G401 (cell line): ENCODE measurements at regions not wholly inside any gene's neighbourhood (a gene's known extent, or its start where the extent isn't known, plus 50 kb on each side); places are given as distances from the start of the nearest gene placed in this dataset.
A peak's percentile ranks its signal among the peaks of the same experiment; 100 is the strongest.
"Not testable (repeated sequence)": the region's sequence is repeated elsewhere in the genome, so short reads cannot be mapped to it uniquely, and the experiment has no call there.

Experiments used
- DNase-seq: peaks from one replicate; pipeline ENCODE4 v3.0.0-alpha.2; 2015; ENCODE audit warnings: low spot score
- in situ Hi-C: cut with HindIII; loops from 2 replicates; pipeline ENCODE4 v1.10.0; 2016; ENCODE audit warnings: low sequenced_read_pairs, mixed read lengths

GRCh38 chr3:69688400-69688799 lies 50.9 kb upstream of the MITF start:
- in situ Hi-C loops: loop anchor here (25.0 kb wide), 1 partner anchor 224 kb away; no protein-coding TSS in a partner anchor
- DNase-seq: no peak

DNA sequence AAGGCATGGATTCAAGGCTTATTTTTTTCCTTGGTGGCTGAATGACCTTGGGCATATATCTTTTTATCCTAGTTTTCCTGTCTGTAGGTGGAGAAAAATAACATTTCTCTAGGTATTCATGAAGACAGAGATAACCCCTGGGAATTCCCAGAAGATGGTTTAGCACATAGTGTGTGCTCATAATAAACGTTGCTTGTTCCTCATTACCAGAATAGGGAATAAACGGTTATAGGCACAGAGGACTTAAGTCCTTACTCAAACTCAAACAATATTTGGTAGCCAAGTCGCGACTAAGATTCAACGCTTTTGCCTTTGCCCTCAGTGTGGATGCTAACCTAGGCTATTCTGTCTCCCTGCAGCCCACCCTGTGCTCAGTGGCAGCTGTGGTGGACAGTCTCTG lies 51.6 kb upstream of the MITF start:
- no peak for DNase-seq
- in situ Hi-C loops: loop anchor here (25.0 kb wide), 1 partner anchor 225 kb away; no protein-coding TSS in a partner anchor

DNA sequence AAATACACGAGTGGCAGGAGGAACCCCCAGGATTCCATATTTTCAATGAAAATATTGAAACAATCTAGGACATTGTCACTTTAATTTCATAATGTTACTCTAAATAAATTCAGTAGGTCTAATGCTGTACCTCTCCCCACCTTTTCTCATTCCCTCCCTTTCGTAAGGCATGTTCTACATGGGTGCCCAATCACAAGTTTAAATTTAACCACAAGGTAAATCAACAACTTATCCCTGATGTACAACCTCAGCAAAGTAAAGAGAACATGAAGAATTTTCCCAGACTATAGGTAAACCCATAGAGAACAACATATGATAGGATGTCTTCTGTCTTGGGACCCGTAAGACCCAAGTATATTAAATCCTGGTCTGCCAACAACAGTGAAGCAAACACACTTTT lies 53.2 kb upstream of the MITF start:
- in situ Hi-C loops: loop anchor here (25.0 kb wide), 1 partner anchor 226 kb away; no protein-coding TSS in a partner anchor
- no peak for DNase-seq

DNA sequence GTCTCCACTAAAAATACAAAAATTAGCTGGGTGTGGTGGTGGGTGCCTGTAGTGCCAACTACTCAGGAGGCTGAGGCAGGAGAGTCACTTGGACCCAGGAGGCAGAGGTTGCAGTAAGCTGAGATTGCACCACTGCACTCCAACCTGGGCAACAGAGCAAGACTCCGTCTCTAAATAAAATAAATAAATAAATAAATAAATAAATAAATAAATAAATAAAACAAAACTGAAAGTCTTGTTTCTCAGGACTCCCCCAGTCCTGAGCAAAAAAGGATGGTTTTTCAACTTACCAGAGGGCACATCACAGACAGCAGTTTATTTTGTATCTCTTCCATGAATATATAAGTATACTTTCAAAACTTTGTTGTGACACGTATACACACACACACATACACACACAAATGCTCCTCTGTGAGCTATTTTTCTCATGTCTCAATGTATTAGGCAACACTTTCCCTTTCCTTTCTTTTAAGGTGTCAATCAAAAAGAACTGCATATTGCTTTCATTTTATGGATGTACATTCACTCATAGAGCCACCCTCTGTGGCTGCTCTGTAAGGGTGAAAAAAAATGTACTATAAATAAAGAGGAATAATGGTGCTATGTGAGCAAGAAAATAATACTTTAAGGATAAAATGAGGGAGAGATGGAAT lies 54.8 kb upstream of the MITF start:
- in situ Hi-C loops: loop anchor here (25.0 kb wide), 1 partner anchor 228 kb away; no protein-coding TSS in a partner anchor

DNA sequence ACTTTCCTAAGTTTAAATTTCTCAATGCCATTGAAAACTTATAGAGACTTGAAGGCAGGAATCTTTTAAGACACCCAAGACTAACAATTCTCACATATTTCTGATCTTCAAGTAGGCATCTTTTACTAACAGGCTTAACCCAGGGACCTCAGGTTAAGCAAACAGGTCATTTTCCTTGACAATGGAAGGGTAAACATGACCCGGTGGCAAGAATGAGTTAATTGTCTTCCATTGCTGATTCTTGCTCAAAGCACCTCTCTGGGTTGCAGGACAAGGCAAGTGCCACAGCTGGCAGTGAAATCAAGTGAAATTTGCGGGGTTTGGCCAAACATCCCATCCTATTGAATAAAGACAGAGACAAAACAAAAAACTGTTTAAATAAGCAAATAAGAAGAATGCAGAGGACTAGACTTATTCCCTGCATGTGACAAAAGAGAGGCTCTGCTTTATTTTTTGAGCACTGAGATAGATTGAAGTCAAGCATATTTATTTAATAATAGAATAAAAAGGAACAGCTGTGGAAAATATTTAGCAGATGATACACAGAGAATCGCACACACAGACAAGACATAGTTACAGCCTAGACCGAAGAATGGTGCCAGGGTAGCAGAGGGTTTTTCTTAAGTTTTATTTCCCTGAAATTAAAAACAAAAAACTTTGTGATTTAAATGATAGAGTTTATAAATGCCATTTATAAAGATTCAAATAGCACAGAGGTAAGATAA lies 56.0 kb upstream of the MITF start:
- DNase-seq: no peak
- in situ Hi-C loops: loop anchor here (25.0 kb wide), 1 partner anchor 229 kb away; no protein-coding TSS in a partner anchor

More for the DNA sequence above, 54.8 kb upstream of the MITF start:
- no peak for DNase-seq

DNA sequence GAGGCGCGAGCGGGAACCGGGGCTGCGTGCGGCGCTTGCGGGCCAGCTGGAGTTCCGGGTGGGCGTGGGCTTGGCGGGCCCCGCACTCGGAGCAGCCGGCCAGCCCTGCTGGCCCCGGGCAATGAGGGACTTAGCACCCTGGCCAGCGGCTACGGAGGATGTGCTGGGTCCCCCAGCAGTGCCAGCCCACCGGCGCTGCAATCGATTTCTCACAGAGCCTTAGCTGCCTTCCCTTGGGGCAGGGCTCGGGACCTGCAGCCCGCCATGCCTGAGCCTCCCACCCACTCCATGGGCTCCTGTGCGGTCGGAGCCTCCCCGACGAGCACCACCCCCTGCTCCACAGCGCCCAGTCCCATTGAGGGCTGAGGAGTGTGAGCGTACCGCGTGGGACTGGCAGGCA lies 61.8 kb upstream of the MITF start:
- in situ Hi-C loops: loop anchor here (25.0 kb wide), 1 partner anchor 235 kb away; no protein-coding TSS in a partner anchor

GRCh38 chr3:69675786-69676530 lies 63.3 kb upstream of the MITF start:
- in situ Hi-C loops: loop anchor here (25.0 kb wide), 1 partner anchor 236 kb away; no protein-coding TSS in a partner anchor
- DNase-seq: no peak

More for the DNA sequence above, 61.8 kb upstream of the MITF start:
- not testable (repeated sequence) for DNase-seq

- in situ Hi-C loops: loop anchor here (25.0 kb wide), 1 partner anchor 238 kb away; no protein-coding TSS in a partner anchor
- DNase-seq: no peak
These were observed 64.5 kb upstream of the MITF start for GRCh38 chr3:69674752-69675151.

GRCh38 chr3:69671082-69671952 lies 67.9 kb upstream of the MITF start:
- in situ Hi-C loops: no loop called here

DNA sequence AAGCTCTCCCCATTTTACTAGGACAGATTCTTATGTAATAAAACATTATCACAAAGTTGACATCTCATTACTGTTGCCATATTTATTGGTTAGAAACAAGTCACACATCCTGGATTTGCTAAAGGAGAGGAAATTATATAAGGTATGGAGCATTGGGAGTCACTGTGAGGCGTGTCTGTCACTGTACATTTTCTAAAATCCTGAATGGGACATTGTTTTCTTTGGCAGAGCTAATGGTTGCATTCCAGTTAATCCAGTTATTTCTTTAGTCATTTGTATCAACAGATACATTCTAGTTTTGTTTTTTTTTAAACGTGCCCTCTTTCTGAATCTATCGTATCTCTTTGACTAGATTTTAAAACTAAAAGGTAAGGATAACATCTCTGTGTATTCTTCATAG lies 70.2 kb upstream of the MITF start:
- in situ Hi-C loops: no loop called here
- no peak for DNase-seq

More at GRCh38 chr3:69671082-69671952, 67.9 kb upstream of the MITF start:
- DNase-seq: peak; percentile 87

DNA sequence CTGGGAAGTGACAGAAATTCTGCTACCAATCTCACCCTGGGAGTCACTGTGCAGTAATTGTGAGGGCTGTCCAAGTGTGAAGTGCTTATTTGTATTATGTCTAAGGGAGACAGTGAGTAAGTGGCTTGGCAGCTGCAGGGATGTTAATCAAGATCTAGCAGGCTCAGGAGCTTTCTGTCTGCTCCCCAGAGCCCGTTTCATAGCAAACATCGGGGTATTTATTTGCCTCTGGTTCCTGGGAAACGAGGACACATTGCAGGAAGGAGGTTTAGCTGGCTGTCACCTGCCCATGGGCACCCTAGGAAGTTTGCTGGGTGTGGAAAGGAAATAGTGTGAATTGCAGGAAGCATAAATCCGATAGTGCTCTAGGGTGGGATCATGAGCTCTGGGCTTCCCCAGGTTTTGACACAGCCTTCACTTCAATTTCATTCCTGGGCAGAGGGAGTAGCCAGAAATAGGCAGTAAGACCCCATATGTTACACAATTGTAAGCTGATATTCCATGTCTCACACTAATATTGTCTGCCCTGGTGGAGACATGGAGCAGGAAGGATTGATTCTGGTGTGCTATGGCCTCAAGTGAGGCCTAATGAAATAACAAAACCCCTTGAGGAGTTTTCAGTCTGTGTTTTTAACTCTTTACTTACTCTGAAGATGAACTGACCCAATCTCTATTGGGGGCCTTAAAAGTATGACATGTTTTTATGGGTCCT lies 74.1 kb upstream of the MITF start:
- in situ Hi-C loops: no loop called here
- no peak for DNase-seq

- DNase-seq: no peak
- in situ Hi-C loops: no loop called here
These were observed 78.6 kb upstream of the MITF start for GRCh38 chr3:69660631-69661030.

GRCh38 chr3:69659180-69659910 lies 79.9 kb upstream of the MITF start:
- in situ Hi-C loops: no loop called here
- no peak for DNase-seq

DNA sequence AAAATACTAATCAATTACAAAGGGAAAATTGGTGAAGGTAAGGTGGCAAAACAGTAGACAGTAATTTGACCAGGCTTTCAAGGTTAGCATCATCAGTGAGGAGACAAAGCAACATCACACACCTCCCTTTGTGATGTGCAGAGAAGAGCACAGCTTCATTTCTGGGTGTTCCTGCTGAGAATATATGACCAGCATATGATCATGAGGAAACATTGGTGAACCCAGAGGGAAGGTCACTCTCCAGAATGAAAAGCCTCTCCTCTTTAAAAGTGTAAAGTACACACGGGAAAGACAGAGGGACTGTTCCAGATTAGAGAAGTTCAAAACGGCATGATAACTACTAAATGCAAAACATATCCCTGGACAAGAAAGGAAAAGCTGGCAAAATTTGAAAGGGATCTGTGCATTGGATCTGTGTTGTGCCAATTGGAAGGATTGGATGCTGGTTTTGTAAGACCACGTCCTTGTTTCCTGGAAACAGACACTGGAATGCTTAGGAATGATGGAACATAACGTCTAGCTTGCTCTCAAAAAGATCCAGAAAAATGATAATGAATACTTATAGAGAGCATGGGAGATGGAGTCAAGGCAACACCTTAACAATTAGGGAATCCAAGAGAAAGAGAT lies 80.6 kb upstream of the MITF start:
- no peak for DNase-seq
- in situ Hi-C loops: no loop called here

- in situ Hi-C loops, DNase-seq: not testable (repeated sequence)
These were observed 82.2 kb upstream of the MITF start for GRCh38 chr3:69657030-69657429.

DNA sequence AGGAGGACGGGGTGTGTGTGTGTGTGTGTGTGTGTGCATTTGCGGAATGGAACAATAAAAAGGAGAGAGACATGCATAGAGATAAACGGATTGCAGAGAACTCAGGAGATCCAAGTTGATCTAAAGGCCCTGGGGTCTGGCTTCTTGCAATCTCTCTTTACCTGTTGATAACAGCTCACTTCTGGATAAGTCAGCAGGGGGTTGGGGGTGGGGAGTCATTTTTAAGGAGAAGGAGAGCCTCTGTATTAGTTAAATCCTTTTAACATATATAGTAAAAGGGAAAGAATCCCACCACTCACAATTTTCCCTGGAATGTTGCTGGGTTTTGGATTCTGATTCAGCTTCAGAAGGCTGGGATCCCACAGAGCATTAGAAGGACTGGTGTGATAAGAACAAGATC lies 87.5 kb upstream of the MITF start:
- in situ Hi-C loops: no loop called here

GRCh38 chr3:69650066-69650419 lies 89.2 kb upstream of the MITF start:
- DNase-seq: no peak

More for the DNA sequence above, 87.5 kb upstream of the MITF start:
- DNase-seq: no peak

More at GRCh38 chr3:69650066-69650419, 89.2 kb upstream of the MITF start:
- in situ Hi-C loops: no loop called here
